ENCODE measurements at regions not wholly inside any gene's neighbourhood (a gene's known extent, or its start where the extent isn't known, plus 50 kb on each side); places are given as distances from the start of the nearest gene placed in this dataset.

GRCh38 chr5:143985832-143986515 is 174.0 kb downstream of the HMHB1 start:
- Mint-ChIP-seq H3K4me1 (peaks cover 3 to 8% (median 7%) of the 10 kb centered on the region in 7 donors), H3K27me3 (peaks cover 0 to 18% (median 18%) of the 10 kb centered on the region in 5 donors), H3K27ac (no peak overlapping the region), H3K9me3 (peaks cover 0 to 4% (median 0%) of the 10 kb centered on the region in 11 donors), H3K36me3 (no peaks in the 10 kb centered on the region), H3K4me3 (no peak overlapping the region)
- no peaks in the 10 kb centered on the region for H3K27me3 ChIP-seq (ENCODE audit: control insufficient read depth in 2 of 2, insufficient read depth in 2 of 2, low read length in 2 of 2)
- no peak for ATAC-seq
- H3K9me3 ChIP-seq (ENCODE audit: control insufficient read depth in 2 of 3, low read length in 3 of 3), result no peaks in the 10 kb centered on the region
- intact Hi-C loops (cut with micrococcal nuclease), result no loop called here
- no peak overlapping the region for H3K4me3 ChIP-seq (ENCODE audit: low read length)
- no peak overlapping the region for H3K27ac ChIP-seq (ENCODE audit: low read depth, low read length)
- H3K36me3 ChIP-seq (ENCODE audit: control insufficient read depth in 2 of 3, insufficient read depth in 3 of 3, low read length in 3 of 3), result no peaks in the 10 kb centered on the region
- no peak for DNase-seq
- H3K4me1 ChIP-seq (ENCODE audit: control insufficient read depth in 2 of 2, insufficient read depth in 2 of 2, low read length in 2 of 2), result no peaks in the 10 kb centered on the region
- CTCF ChIA-PET, result no interaction called here
- POLR2A ChIA-PET, result no interaction called here

GRCh38 chr5:143986516-143987212 is 174.7 kb downstream of the HMHB1 start:
- Mint-ChIP-seq H3K9me3 (peaks cover 0 to 4% (median 0%) of the 10 kb centered on the region in 11 donors), H3K27me3 (peaks cover 0 to 18% (median 18%) of the 10 kb centered on the region in 5 donors), H3K27ac (no peak overlapping the region), H3K4me3 (no peak overlapping the region), H3K4me1 (peaks cover 3 to 8% (median 7%) of the 10 kb centered on the region in 7 donors), H3K36me3 (no peaks in the 10 kb centered on the region)
- intact Hi-C loops (cut with micrococcal nuclease), result no loop called here
- ATAC-seq (no peak), DNase-seq (no peak)
- Histone ChIP-seq H3K27me3 (ENCODE audit: control insufficient read depth in 2 of 2, insufficient read depth in 2 of 2, low read length in 2 of 2) (no peaks in the 10 kb centered on the region), H3K36me3 (ENCODE audit: control insufficient read depth in 2 of 3, insufficient read depth in 3 of 3, low read length in 3 of 3) (no peaks in the 10 kb centered on the region), H3K9me3 (ENCODE audit: control insufficient read depth in 2 of 3, low read length in 3 of 3) (no peaks in the 10 kb centered on the region), H3K4me1 (ENCODE audit: control insufficient read depth in 2 of 2, insufficient read depth in 2 of 2, low read length in 2 of 2) (no peaks in the 10 kb centered on the region), H3K4me3 (ENCODE audit: low read length) (no peak overlapping the region), H3K27ac (ENCODE audit: low read depth, low read length) (no peak overlapping the region)
- CTCF ChIA-PET, result no interaction called here
- POLR2A ChIA-PET, result no interaction called here

GRCh38 chr5:143987264-143987663 is 175.3 kb downstream of the HMHB1 start:
- ChIA-PET CTCF (no interaction called here), POLR2A (no interaction called here)
- Mint-ChIP-seq H3K4me1 (peaks cover 3 to 8% (median 7%) of the 10 kb centered on the region in 7 donors), H3K9me3 (peaks cover 0 to 3% (median 0%) of the 10 kb centered on the region in 11 donors), H3K4me3 (peak overlapping the region in 1 of 10 donors; percentile 42), H3K27me3 (peaks cover 0 to 18% (median 18%) of the 10 kb centered on the region in 5 donors), H3K36me3 (no peaks in the 10 kb centered on the region), H3K27ac (no peak overlapping the region)
- ATAC-seq, result no peak
- H3K36me3 ChIP-seq (ENCODE audit: control insufficient read depth in 2 of 3, insufficient read depth in 3 of 3, low read length in 3 of 3), result no peaks in the 10 kb centered on the region
- no peaks in the 10 kb centered on the region for H3K27me3 ChIP-seq (ENCODE audit: control insufficient read depth in 2 of 2, insufficient read depth in 2 of 2, low read length in 2 of 2)
- no peaks in the 10 kb centered on the region for H3K9me3 ChIP-seq (ENCODE audit: control insufficient read depth in 2 of 3, low read length in 3 of 3)
- H3K4me1 ChIP-seq (ENCODE audit: control insufficient read depth in 2 of 2, insufficient read depth in 2 of 2, low read length in 2 of 2), result no peaks in the 10 kb centered on the region
- H3K4me3 ChIP-seq (ENCODE audit: low read length), result no peak overlapping the region
- intact Hi-C loops (cut with micrococcal nuclease), result no loop called here
- no peak for DNase-seq
- H3K27ac ChIP-seq (ENCODE audit: low read depth, low read length), result no peak overlapping the region

- no peaks in the 10 kb centered on the region for H3K4me1 ChIP-seq (ENCODE audit: control insufficient read depth in 2 of 2, insufficient read depth in 2 of 2, low read length in 2 of 2)
- no peaks in the 10 kb centered on the region for H3K27me3 ChIP-seq (ENCODE audit: control insufficient read depth in 2 of 2, insufficient read depth in 2 of 2, low read length in 2 of 2)
- peaks cover 3 to 8% (median 7%) of the 10 kb centered on the region in 7 donors for H3K4me1 Mint-ChIP-seq
- no peak overlapping the region for H3K27ac ChIP-seq (ENCODE audit: low read depth, low read length)
- ATAC-seq (no peak), DNase-seq (no peak)
- ChIA-PET POLR2A (no interaction called here), CTCF (no interaction called here)
- no peaks in the 10 kb centered on the region for H3K36me3 ChIP-seq (ENCODE audit: control insufficient read depth in 2 of 3, insufficient read depth in 3 of 3, low read length in 3 of 3)
- H3K4me3 Mint-ChIP-seq, result peak overlapping the region in 1 of 10 donors; percentile 42
- peaks cover 0 to 3% (median 0%) of the 10 kb centered on the region in 11 donors for H3K9me3 Mint-ChIP-seq
- intact Hi-C loops (cut with micrococcal nuclease), result no loop called here
- H3K27ac Mint-ChIP-seq, result no peak overlapping the region
- H3K36me3 Mint-ChIP-seq, result no peaks in the 10 kb centered on the region
- H3K27me3 Mint-ChIP-seq, result peaks cover 0 to 18% (median 18%) of the 10 kb centered on the region in 5 donors
- no peak overlapping the region for H3K4me3 ChIP-seq (ENCODE audit: low read length)
- no peaks in the 10 kb centered on the region for H3K9me3 ChIP-seq (ENCODE audit: control insufficient read depth in 2 of 3, low read length in 3 of 3)
These were observed 176.0 kb downstream of the HMHB1 start for GRCh38 chr5:143987751-143988560.

- peaks cover 3 to 7% (median 6%) of the 10 kb centered on the region in 7 donors for H3K4me1 Mint-ChIP-seq
- H3K9me3 Mint-ChIP-seq, result peaks cover 0 to 2% (median 0%) of the 10 kb centered on the region in 11 donors
- Histone ChIP-seq H3K4me1 (ENCODE audit: control insufficient read depth in 2 of 2, insufficient read depth in 2 of 2, low read length in 2 of 2) (no peaks in the 10 kb centered on the region), H3K4me3 (ENCODE audit: low read length) (no peak overlapping the region), H3K27ac (ENCODE audit: low read depth, low read length) (no peak overlapping the region), H3K27me3 (ENCODE audit: control insufficient read depth in 2 of 2, insufficient read depth in 2 of 2, low read length in 2 of 2) (no peaks in the 10 kb centered on the region), H3K36me3 (ENCODE audit: control insufficient read depth in 2 of 3, insufficient read depth in 3 of 3, low read length in 3 of 3) (no peaks in the 10 kb centered on the region), H3K9me3 (ENCODE audit: control insufficient read depth in 2 of 3, low read length in 3 of 3) (no peaks in the 10 kb centered on the region)
- intact Hi-C loops (cut with micrococcal nuclease), result no loop called here
- peaks cover 0 to 3% (median 0%) of the 10 kb centered on the region in 5 donors for H3K36me3 Mint-ChIP-seq
- CTCF ChIA-PET, result no interaction called here
- no peak overlapping the region for H3K4me3 Mint-ChIP-seq
- POLR2A ChIA-PET, result no interaction called here
- H3K27me3 Mint-ChIP-seq, result peaks cover 0 to 14% (median 8%) of the 10 kb centered on the region in 5 donors
- DNase-seq, result no peak
- no peak overlapping the region for H3K27ac Mint-ChIP-seq
- no peak for ATAC-seq
These were observed 178.0 kb downstream of the YIPF5 start for GRCh38 chr5:143992496-143992895.

GRCh38 chr5:144002876-144003275 is 167.6 kb downstream of the YIPF5 start:
- ChIA-PET CTCF (no interaction called here), POLR2A (no interaction called here)
- no peaks in the 10 kb centered on the region for H3K36me3 ChIP-seq (ENCODE audit: control insufficient read depth in 2 of 3, insufficient read depth in 3 of 3, low read length in 3 of 3)
- ATAC-seq, result no peak
- Mint-ChIP-seq H3K9me3 (peaks cover 0 to 4% (median 0%) of the 10 kb centered on the region in 11 donors), H3K4me3 (no peak overlapping the region), H3K27me3 (peaks cover 0 to 10% (median 5%) of the 10 kb centered on the region in 5 donors), H3K36me3 (no peaks in the 10 kb centered on the region), H3K27ac (no peak overlapping the region), H3K4me1 (no peaks in the 10 kb centered on the region)
- intact Hi-C loops (cut with micrococcal nuclease), result no loop called here
- H3K27ac ChIP-seq (ENCODE audit: low read depth, low read length), result no peak overlapping the region
- H3K9me3 ChIP-seq (ENCODE audit: control insufficient read depth in 2 of 3, low read length in 3 of 3), result no peaks in the 10 kb centered on the region
- H3K4me1 ChIP-seq (ENCODE audit: control insufficient read depth in 2 of 2, insufficient read depth in 2 of 2, low read length in 2 of 2), result no peaks in the 10 kb centered on the region
- no peaks in the 10 kb centered on the region for H3K27me3 ChIP-seq (ENCODE audit: control insufficient read depth in 2 of 2, insufficient read depth in 2 of 2, low read length in 2 of 2)
- no peak for DNase-seq
- H3K4me3 ChIP-seq (ENCODE audit: low read length), result no peak overlapping the region

Data from naive thymus-derived CD4-positive, alpha-beta T cell (primary cell).